PC-9 (cell line): ENCODE measurements at regions not wholly inside any gene's neighbourhood (a gene's known extent, or its start where the extent isn't known, plus 50 kb on each side); places are given as distances from the start of the nearest gene placed in this dataset.

Experiments
- BruUV-seq: library from RNA; stranded (reverse); fragments of 400-500 nt; replicated peaks from 2 replicates; lab custom pipeline; 2021; lab: Mats Ljungman, UMichigan
- CTCF ChIA-PET: fragments of 300-600 bp; sonication (Branson Sonifier 250); formaldehyde crosslinking; loops from one replicate; lab custom pipeline; 2022; ENCODE audit warnings: antibody characterized with exemption; lab: Charles Lee
- POLR2A ChIA-PET: fragments of 300-600 bp; sonication (Branson Sonifier 250); formaldehyde crosslinking; loops from one replicate; lab custom pipeline; 2022; ENCODE audit warnings: antibody characterized with exemption; ENCODE audit not compliant: unreplicated experiment; lab: Charles Lee
- DNase-seq, 2 experiments: peaks; one replicate each; pipeline versions ENCODE4 v3.0.0 to v3.0.0-alpha.2; 2015 to 2022; ENCODE audit warnings: mixed read lengths in 1 of 2
- H2AFZ ChIP-seq: fragments of 200-600 bp; sonication (generic); 2 replicates; pipeline ENCODE4 v1.8.1; 2017; ENCODE audit warnings: antibody characterized with exemption
- H3F3A ChIP-seq: fragments of 200-600 bp; sonication (generic); 2 replicates; pipeline ENCODE4 v1.8.1; 2017; ENCODE audit warnings: antibody characterized with exemption, mild to moderate bottlenecking, low read depth; ENCODE audit not compliant: insufficient read depth
- H3K27ac ChIP-seq: fragments of 200-600 bp; sonication (generic); 2 replicates; pipeline ENCODE4 v1.6.1; 2016; ENCODE audit warnings: mixed run types
- H3K27me3 ChIP-seq: fragments of 200-600 bp; sonication (generic); 2 replicates; pipeline ENCODE4 v1.6.1; 2016; ENCODE audit warnings: low read depth, mixed run types; ENCODE audit not compliant: insufficient read depth
- H3K36me3 ChIP-seq: fragments of 200-600 bp; sonication (generic); 2 replicates; pipeline ENCODE4 v1.6.1; 2016; ENCODE audit warnings: low read depth, mixed run types
- H3K4me1 ChIP-seq: fragments of 200-600 bp; sonication (generic); replicated peaks from 2 replicates; pipeline ENCODE4 v1.6.1; 2016; ENCODE audit warnings: mixed run types; ENCODE audit not compliant: insufficient read depth
- H3K4me2 ChIP-seq: fragments of 200-600 bp; sonication (generic); 2 replicates; pipeline ENCODE4 v1.6.1; 2017; ENCODE audit warnings: mixed run types
- H3K4me3 ChIP-seq: fragments of 200-600 bp; sonication (generic); 2 replicates; pipeline ENCODE4 v1.6.1; 2016; ENCODE audit warnings: mixed run types
- H3K79me2 ChIP-seq: fragments of 200-600 bp; sonication (generic); 2 replicates; pipeline ENCODE4 v1.6.1; 2017; ENCODE audit warnings: low read depth, mixed run types
- H3K9me2 ChIP-seq: fragments of 200-600 bp; sonication (generic); 2 replicates; pipeline ENCODE4 v1.8.1; 2017; ENCODE audit warnings: mild to moderate bottlenecking; ENCODE audit not compliant: insufficient read depth
- H3K9me3 ChIP-seq: fragments of 200-600 bp; sonication (generic); 2 replicates; pipeline ENCODE4 v1.8.1; 2016; ENCODE audit warnings: low read depth; ENCODE audit not compliant: insufficient read depth
- H4K20me1 ChIP-seq: fragments of 200-600 bp; sonication (generic); 2 replicates; pipeline ENCODE4 v1.8.1; 2017; ENCODE audit not compliant: insufficient read depth
- EZH2 ChIP-seq: fragments of 200-600 bp; sonication (generic); IDR thresholded peaks from 2 replicates; pipeline ENCODE4 v1.8.0; 2017; ENCODE audit warnings: antibody characterized with exemption, low read depth
- intact Hi-C: fragments of 100-400 bp; cut with micrococcal nuclease; formaldehyde crosslinking; loops from one replicate; pipeline ENCODE4 v1.10.0; 2022; ENCODE audit not compliant: unreplicated experiment
- TF ChIP-seq, protein P1 (sequence below): fragments of 200-600 bp; sonication (generic); conservative IDR thresholded peaks from 2 replicates; pipeline ENCODE4 v1.6.1; 2017; ENCODE audit warnings: mixed run types, antibody characterized with exemption, mild to moderate bottlenecking, moderate library complexity

DNA sequence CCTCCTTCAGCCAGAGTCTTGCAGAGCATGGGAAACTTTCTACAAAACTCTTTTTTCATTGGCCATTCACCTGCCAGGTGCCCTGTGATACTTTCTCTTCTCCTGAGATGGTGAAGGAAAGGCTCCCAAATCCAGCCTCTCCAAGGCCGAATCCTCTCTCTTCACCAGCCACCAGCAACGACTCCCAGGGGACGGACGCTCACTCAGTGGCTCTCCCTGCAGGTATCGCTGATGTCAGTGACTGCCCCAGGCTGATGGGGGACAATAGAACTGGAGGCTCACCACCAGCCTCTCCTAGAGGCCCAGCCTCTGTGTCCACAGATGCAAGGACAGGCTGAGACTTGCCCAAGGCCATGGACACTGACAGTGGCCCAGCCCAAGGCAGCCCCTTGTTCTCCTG lies 204.1 kb downstream of the BCL11B start:
- BruUV-seq: no TSS peak
- H3K9me2 ChIP-seq: no peaks in the 10 kb centered on the region
- no peak overlapping the region for H2AFZ ChIP-seq
- POLR2A ChIA-PET: no interaction called here
- TF ChIP-seq, protein P1, sequence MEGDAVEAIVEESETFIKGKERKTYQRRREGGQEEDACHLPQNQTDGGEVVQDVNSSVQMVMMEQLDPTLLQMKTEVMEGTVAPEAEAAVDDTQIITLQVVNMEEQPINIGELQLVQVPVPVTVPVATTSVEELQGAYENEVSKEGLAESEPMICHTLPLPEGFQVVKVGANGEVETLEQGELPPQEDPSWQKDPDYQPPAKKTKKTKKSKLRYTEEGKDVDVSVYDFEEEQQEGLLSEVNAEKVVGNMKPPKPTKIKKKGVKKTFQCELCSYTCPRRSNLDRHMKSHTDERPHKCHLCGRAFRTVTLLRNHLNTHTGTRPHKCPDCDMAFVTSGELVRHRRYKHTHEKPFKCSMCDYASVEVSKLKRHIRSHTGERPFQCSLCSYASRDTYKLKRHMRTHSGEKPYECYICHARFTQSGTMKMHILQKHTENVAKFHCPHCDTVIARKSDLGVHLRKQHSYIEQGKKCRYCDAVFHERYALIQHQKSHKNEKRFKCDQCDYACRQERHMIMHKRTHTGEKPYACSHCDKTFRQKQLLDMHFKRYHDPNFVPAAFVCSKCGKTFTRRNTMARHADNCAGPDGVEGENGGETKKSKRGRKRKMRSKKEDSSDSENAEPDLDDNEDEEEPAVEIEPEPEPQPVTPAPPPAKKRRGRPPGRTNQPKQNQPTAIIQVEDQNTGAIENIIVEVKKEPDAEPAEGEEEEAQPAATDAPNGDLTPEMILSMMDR: no peak
- TF ChIP-seq EZH2: no peak
- no peaks in the 10 kb centered on the region for H3K36me3 ChIP-seq
- DNase-seq: no peak
- H3K9me3 ChIP-seq: no peaks in the 10 kb centered on the region
- no peak overlapping the region for H3K27ac ChIP-seq
- H4K20me1 ChIP-seq: no peaks in the 10 kb centered on the region
- H3K4me2 ChIP-seq: no peak overlapping the region
- H3K4me3 ChIP-seq: no peak overlapping the region
- no peaks in the 10 kb centered on the region for H3F3A ChIP-seq
- H3K4me1 ChIP-seq: no peaks in the 10 kb centered on the region
- peaks cover 11% of the 10 kb centered on the region for H3K27me3 ChIP-seq
- intact Hi-C loops: no loop called here
- CTCF ChIA-PET: no interaction called here
- no peaks in the 10 kb centered on the region for H3K79me2 ChIP-seq

DNA sequence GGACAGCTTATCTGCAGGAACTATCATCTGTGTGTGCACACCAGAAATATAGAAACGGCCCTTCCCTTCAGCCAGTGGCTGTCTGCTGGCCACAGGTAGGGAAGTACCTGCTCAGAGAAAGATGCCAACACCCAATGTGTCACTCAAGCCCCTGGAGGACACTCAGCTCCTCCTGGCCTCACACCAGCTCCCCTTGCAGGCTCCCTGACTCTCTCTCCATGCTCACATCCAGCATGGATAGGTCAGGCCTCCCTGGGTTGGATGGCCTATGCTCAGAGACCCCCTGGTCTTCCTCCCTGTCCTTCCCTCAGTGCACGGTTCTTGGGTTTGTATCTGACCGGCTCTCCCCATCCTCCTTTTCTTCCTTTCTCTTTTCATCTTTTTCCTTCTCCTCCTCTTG lies 202.1 kb downstream of the BCL11B start:
- H3K9me3 ChIP-seq: no peaks in the 10 kb centered on the region
- POLR2A ChIA-PET: no interaction called here
- DNase-seq: no peak
- no TSS peak for BruUV-seq
- H3K4me1 ChIP-seq: no peaks in the 10 kb centered on the region
- no peaks in the 10 kb centered on the region for H4K20me1 ChIP-seq
- H3K4me3 ChIP-seq: no peak overlapping the region
- no peaks in the 10 kb centered on the region for H3K79me2 ChIP-seq
- intact Hi-C loops: no loop called here
- H3K4me2 ChIP-seq: no peak overlapping the region
- no peaks in the 10 kb centered on the region for H3K9me2 ChIP-seq
- H3K27me3 ChIP-seq: peaks cover 7% of the 10 kb centered on the region; the same call in 1 of the 2 replicates
- CTCF ChIA-PET: no interaction called here
- H3K27ac ChIP-seq: no peak overlapping the region
- no peaks in the 10 kb centered on the region for H3K36me3 ChIP-seq
- H2AFZ ChIP-seq: no peak overlapping the region
- TF ChIP-seq EZH2: no peak
- TF ChIP-seq, protein P1: no peak
- H3F3A ChIP-seq: no peaks in the 10 kb centered on the region

DNA sequence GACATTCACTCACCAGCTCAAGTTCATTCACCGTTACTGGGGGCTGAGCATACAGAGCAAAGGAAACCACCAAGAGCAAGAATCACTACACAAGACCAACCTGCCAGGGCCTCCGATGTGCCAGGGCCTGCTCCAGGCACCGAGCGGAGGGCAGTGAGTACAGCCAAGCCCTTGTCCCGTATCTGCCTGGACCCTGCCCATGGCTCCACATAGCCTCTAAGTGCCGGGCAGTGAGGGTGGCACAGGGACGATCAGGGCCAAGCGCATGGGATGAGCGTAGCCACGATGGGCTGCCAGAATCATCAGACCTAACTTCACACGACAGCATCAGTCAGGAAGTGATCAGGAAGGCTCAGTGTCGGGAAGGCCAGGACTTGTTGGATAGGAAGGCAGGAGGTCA lies 199.6 kb downstream of the BCL11B start:
- ChIA-PET POLR2A (no interaction called here), CTCF (no interaction called here)
- intact Hi-C loops: no loop called here
- Histone ChIP-seq H3F3A (no peaks in the 10 kb centered on the region), H3K27ac (no peak overlapping the region), H3K36me3 (no peaks in the 10 kb centered on the region), H4K20me1 (no peaks in the 10 kb centered on the region), H3K79me2 (no peaks in the 10 kb centered on the region), H3K9me2 (no peaks in the 10 kb centered on the region), H2AFZ (no peak overlapping the region), H3K27me3 (peaks cover 7% of the 10 kb centered on the region; the same call in 1 of the 2 replicates), H3K4me1 (no peaks in the 10 kb centered on the region), H3K9me3 (no peaks in the 10 kb centered on the region), H3K4me2 (no peak overlapping the region), H3K4me3 (no peak overlapping the region)
- BruUV-seq: no TSS peak
- DNase-seq: no peak
- TF ChIP-seq, protein P1: no peak
- TF ChIP-seq EZH2: no peak
